EL (cell line): ENCODE measurements at regions not wholly inside any gene's neighbourhood (a gene's known extent, or its start where the extent isn't known, plus 50 kb on each side); places are given as distances from the start of the nearest gene placed in this dataset.
"Not testable (repeated sequence)": the region's sequence is repeated elsewhere in the genome, so short reads cannot be mapped to it uniquely, and the experiment has no call there.

Experiments
- DNase-seq: peaks from one replicate; pipeline ENCODE4 v3.0.0-alpha.2; 2016

- not testable (repeated sequence) for DNase-seq
Observed at GRCh38 chr9:91512235-91512634, 88.6 kb upstream of the NFIL3 start.

GRCh38 chr9:91503673-91504081, 80.0 kb upstream of the NFIL3 start:
- no peak for DNase-seq

- no peak for DNase-seq
Observed at GRCh38 chr9:91502913-91503672, 79.5 kb upstream of the NFIL3 start.

GRCh38 chr9:91502475-91502874, 78.8 kb upstream of the NFIL3 start:
- DNase-seq: no peak

- peak; percentile 82 for DNase-seq
Observed at GRCh38 chr9:91500509-91501014, 76.9 kb upstream of the NFIL3 start.

- no peak for DNase-seq
Observed at GRCh38 chr9:91496351-91496750, 72.7 kb upstream of the NFIL3 start.

- DNase-seq: peak; percentile 90
Observed at GRCh38 chr9:91495450-91495849, 71.8 kb upstream of the NFIL3 start.

GRCh38 chr9:91494751-91495150, 71.1 kb upstream of the NFIL3 start:
- DNase-seq: no peak

GRCh38 chr9:91492237-91492636, 68.6 kb upstream of the NFIL3 start:
- DNase-seq: no peak

GRCh38 chr9:91491624-91492023, 68.0 kb upstream of the NFIL3 start:
- DNase-seq: no peak

GRCh38 chr9:91489361-91489899, 65.8 kb upstream of the NFIL3 start:
- DNase-seq: no peak

- no peak for DNase-seq
Observed at GRCh38 chr9:91488341-91488740, 64.7 kb upstream of the NFIL3 start.

- peak; percentile 85 for DNase-seq
Observed at GRCh38 chr9:91486699-91487497, 63.3 kb upstream of the NFIL3 start.

GRCh38 chr9:91485006-91485405, 61.4 kb upstream of the NFIL3 start:
- DNase-seq: no peak

- no peak for DNase-seq
Observed at GRCh38 chr9:91483835-91484234, 60.2 kb upstream of the NFIL3 start.

GRCh38 chr9:91483189-91483691, 59.6 kb upstream of the NFIL3 start:
- peak; percentile 54 for DNase-seq

GRCh38 chr9:91481972-91482371, 58.3 kb upstream of the NFIL3 start:
- DNase-seq: no peak

GRCh38 chr9:91477106-91477505, 53.5 kb upstream of the NFIL3 start:
- DNase-seq: no peak

GRCh38 chr9:91474656-91475055, 51.0 kb upstream of the NFIL3 start:
- peak; percentile 34 for DNase-seq
